Activated CD4-positive, CD25-positive, alpha-beta regulatory T cell treated with anti-CD3 and anti-CD28 coated beads, Interleukin-2, amount 50 U/mL, for 24 hours (primary cell): ENCODE measurements at regions not wholly inside any gene's neighbourhood (a gene's known extent, or its start where the extent isn't known, plus 50 kb on each side); places are given as distances from the start of the nearest gene placed in this dataset.

Experiments used
- ATAC-seq, 2 donors: fragments of 150-1000 bp; cut with Tn5 transposase; one replicate each; pipeline ENCODE4 v1.10.0; 2021; ENCODE audit warnings: mild to moderate bottlenecking in 1 of 2, moderate library complexity in 1 of 2

DNA sequence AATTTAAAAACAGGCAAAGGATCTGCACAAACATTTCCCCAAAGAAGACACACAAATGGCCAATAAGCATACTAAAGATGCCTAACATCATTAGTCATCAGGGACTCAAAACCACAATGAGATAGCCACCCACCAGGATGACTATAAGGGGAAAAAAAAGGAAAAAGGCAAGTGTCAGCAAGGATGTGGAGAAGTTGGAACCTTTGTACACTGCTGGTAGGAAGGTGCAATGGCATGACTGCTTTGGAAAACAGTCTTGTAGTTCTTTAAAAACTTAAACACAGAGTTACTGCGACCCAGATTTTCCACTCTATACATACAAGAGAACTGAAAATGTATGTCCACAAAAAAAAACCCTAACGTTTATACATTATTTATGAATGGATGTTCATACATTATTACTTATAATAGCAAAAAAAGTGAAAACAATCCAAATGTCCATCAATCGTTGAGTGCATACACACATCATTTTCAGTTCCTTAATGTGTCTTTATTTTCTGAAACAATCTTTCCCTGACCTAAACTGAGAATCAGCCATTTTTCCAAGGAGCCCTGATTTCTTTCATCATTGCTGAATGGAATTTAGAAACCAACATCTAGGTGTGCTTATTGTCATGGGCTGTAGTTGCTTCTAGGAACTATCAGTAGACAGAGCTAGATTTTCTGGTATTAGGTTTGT is 64.7 kb upstream of the TLK1 start:
- ATAC-seq = no peak

DNA sequence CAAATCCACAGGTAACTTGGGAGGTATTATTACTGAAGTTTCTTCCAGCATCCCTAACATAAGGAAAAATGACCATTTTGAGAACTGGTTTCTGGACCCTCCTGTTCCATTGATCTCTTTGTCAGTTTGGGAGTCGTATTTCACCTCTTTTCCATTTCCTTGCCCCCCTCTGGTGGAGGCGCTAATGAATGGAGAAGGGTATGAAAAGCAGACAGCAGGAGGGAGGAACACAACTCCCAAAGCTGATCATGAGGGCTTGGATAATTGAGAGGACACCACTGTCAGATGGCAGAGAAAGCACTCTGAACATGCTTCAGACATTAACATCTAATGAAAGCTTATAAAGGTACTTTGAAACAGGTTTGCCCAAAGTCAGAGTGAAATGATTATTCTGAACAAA is 56.6 kb upstream of the TLK1 start:
- ATAC-seq = no peak

DNA sequence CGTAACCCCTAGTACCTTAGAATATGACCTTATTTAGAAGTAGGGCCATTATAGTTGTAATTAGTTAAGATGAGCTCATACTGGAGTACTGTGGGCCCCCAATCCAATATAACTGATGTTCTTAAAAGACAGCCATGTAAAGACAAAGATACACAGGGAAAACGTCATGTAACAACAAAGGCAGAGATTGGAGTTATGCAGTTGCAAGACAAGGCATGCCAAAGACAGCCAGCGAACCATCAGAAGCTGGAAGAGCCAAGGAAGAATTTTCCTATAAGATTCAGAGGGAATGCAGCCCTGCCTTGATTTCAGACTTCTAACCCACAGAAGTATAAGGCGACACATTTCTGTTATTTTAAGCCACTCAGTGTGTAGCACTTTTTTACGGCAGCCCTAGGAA is 55.9 kb upstream of the TLK1 start:
- ATAC-seq = no peak

GRCh38 chr2:171214093-171214492 is 53.4 kb upstream of the TLK1 start:
- no peak for ATAC-seq

- peak; percentile 85 for ATAC-seq
Observed at GRCh38 chr2:171210864-171211431, 50.3 kb upstream of the TLK1 start.
